Panc1 (cell line): ENCODE measurements at regions not wholly inside any gene's neighbourhood (a gene's known extent, or its start where the extent isn't known, plus 50 kb on each side); places are given as distances from the start of the nearest gene placed in this dataset.

Experiments
- ATAC-seq: fragments of 200-7000 bp; cut with Tn5 transposase; 2 replicates; pipeline ENCODE4 v1.9.1; 2020; ENCODE audit warnings: mild to moderate bottlenecking, moderate library complexity
- BruUV-seq: library from RNA; stranded (reverse); fragments of 400-500 nt; replicated peaks from 2 replicates; lab custom pipeline; 2021; lab: Mats Ljungman, UMichigan
- CTCF ChIA-PET: fragments of 300-600 bp; sonication (Branson Sonifier 250); formaldehyde crosslinking; loops from one replicate; lab custom pipeline; 2022; ENCODE audit warnings: antibody characterized with exemption; lab: Charles Lee
- POLR2A ChIA-PET: fragments of 300-600 bp; sonication (Branson Sonifier 250); formaldehyde crosslinking; loops from one replicate; lab custom pipeline; 2022; ENCODE audit warnings: antibody characterized with exemption; lab: Charles Lee
- DNase-seq: peaks from one replicate; pipeline ENCODE4 v3.0.0-alpha.2; 2010; ENCODE audit warnings: low read depth, low spot score
- H3K27ac ChIP-seq: 2 replicates; pipeline ENCODE4 v1.5.1; 2011; ENCODE audit warnings: mild to moderate bottlenecking, low read length, inconsistent platforms
- H3K27me3 ChIP-seq: fragments of 200-500 bp; sonication (Bioruptor generic); 2 replicates; pipeline ENCODE4 v1.6.0; 2014; ENCODE audit warnings: low read length, inconsistent platforms; ENCODE audit not compliant: control insufficient read depth, insufficient read depth
- H3K36me3 ChIP-seq: fragments of 200-500 bp; sonication (Bioruptor generic); 2 replicates; pipeline ENCODE4 v1.5.1; 2014; ENCODE audit warnings: inconsistent platforms, mild to moderate bottlenecking, low read length, moderate library complexity; ENCODE audit not compliant: control insufficient read depth, insufficient read depth
- H3K4me1 ChIP-seq: 2 replicates; pipeline ENCODE4 v1.5.1; 2011; ENCODE audit warnings: inconsistent platforms, mild to moderate bottlenecking, low read length, moderate library complexity; ENCODE audit not compliant: control insufficient read depth, insufficient read depth
- H3K4me3 ChIP-seq, 2 experiments: 2 replicates each; pipeline ENCODE4 v1.5.1; 2011 to 2012; ENCODE audit warnings: low read depth in 2 of 2, low read length in 2 of 2, mild to moderate bottlenecking in 2 of 2, inconsistent platforms in 1 of 2, moderate library complexity in 1 of 2
- H3K9me3 ChIP-seq: fragments of 200-500 bp; sonication (Bioruptor generic); 2 replicates; pipeline ENCODE4 v1.5.1; 2014; ENCODE audit warnings: low read depth, mild to moderate bottlenecking, inconsistent platforms, low read length, moderate library complexity; ENCODE audit not compliant: control insufficient read depth, insufficient read depth
- CTCF ChIP-seq: fragments of 450-650 bp; IDR thresholded peaks from 2 replicates; pipeline ENCODE4 v1.5.1; 2017; ENCODE audit warnings: mild to moderate bottlenecking
- POLR2AphosphoS5 ChIP-seq: IDR thresholded peaks from 2 replicates; pipeline ENCODE4 v1.6.1; 2012; ENCODE audit warnings: mild to moderate bottlenecking, low read depth, low read length, moderate library complexity
- REST ChIP-seq, 2 experiments: IDR thresholded peaks; 2 replicates each; pipeline ENCODE4 v1.6.1; 2011 to 2012; ENCODE audit warnings: low read depth in 2 of 2, control low read depth in 1 of 2, low read length in 1 of 2, mild to moderate bottlenecking in 1 of 2, moderate library complexity in 1 of 2; ENCODE audit not compliant: insufficient read depth in 1 of 2
- SIN3A ChIP-seq: IDR thresholded peaks from 2 replicates; pipeline ENCODE4 v1.6.1; 2012; ENCODE audit warnings: low read depth, mild to moderate bottlenecking, low read length, moderate library complexity, borderline replicate concordance; ENCODE audit not compliant: insufficient read depth
- TCF7L2 ChIP-seq: IDR thresholded peaks from 2 replicates; pipeline ENCODE4 v1.6.1; 2011; ENCODE audit warnings: mild to moderate bottlenecking, low read depth, low read length, inconsistent platforms
- in situ Hi-C: cut with HindIII; loops from 2 replicates; pipeline ENCODE4 v1.10.0; 2016; ENCODE audit warnings: low sequenced_read_pairs, low pct_unique_long_range_greater_than_20kb
- intact Hi-C: fragments of 100-400 bp; cut with micrococcal nuclease; formaldehyde crosslinking; loops from one replicate; pipeline ENCODE4 v1.10.0; 2022; ENCODE audit not compliant: unreplicated experiment

- ChIA-PET POLR2A (interaction anchor here (0.6 kb wide), 1 partner anchor 165 kb away, joined by 5 read pairs; no protein-coding TSS in a partner anchor), CTCF (no interaction called here)
- no peak overlapping the region for H3K4me3 ChIP-seq
- no peak for ATAC-seq
- no TSS peak for BruUV-seq
- H3K36me3 ChIP-seq: no peaks in the 10 kb centered on the region
- intact Hi-C loops (no loop called here), in situ Hi-C loops (no loop called here)
- H3K9me3 ChIP-seq: no peaks in the 10 kb centered on the region
- no peak overlapping the region for H3K27ac ChIP-seq
- TF ChIP-seq SIN3A (no peak), TCF7L2 (no peak), CTCF (no peak), POLR2AphosphoS5 (no peak), REST (IDR thresholded peaks at IDR 0.05; ENCODE audit: insufficient read depth in 1 of 2, low read depth in 2 of 2, low read length in 1 of 2) (no peak)
- no peak for DNase-seq
- no peaks in the 10 kb centered on the region for H3K27me3 ChIP-seq
- no peaks in the 10 kb centered on the region for H3K4me1 ChIP-seq
Observed at GRCh38 chr13:28545583-28546333, 50.8 kb upstream of the FLT1 start.
